ENCODE measurements at regions not wholly inside any gene's neighbourhood (a gene's known extent, or its start where the extent isn't known, plus 50 kb on each side); places are given as distances from the start of the nearest gene placed in this dataset.

- TF ChIP-seq CTCF (IDR thresholded peaks at IDR 0.05) (no peak), EZH2 (IDR thresholded peaks at IDR 0.05; ENCODE audit: borderline replicate concordance, insufficient read depth, low read depth, low read length, poor library complexity, severe bottlenecking) (no peak)
Observed at GRCh38 chr11:127126986-127127385, 126.4 kb upstream of the KIRREL3 start.

Measured in B cell (primary cell).